Osteocyte (in vitro differentiated cells): ENCODE measurements at regions not wholly inside any gene's neighbourhood (a gene's known extent, or its start where the extent isn't known, plus 50 kb on each side); places are given as distances from the start of the nearest gene placed in this dataset.

Experiments
- DNase-seq: peaks from one replicate; pipeline ENCODE4 v3.0.0; 2021; ENCODE audit warnings: mixed read lengths; ENCODE audit not compliant: unreplicated experiment; ENCODE audit errors: extremely low spot score
- H3K27ac Mint-ChIP-seq: one replicate; pipeline ENCODE4 v1.8.0; 2021; ENCODE audit warnings: mild to moderate bottlenecking, mixed read lengths; ENCODE audit not compliant: unreplicated experiment
- H3K27me3 Mint-ChIP-seq: one replicate; pipeline ENCODE4 v1.8.0; 2021; ENCODE audit warnings: mixed read lengths; ENCODE audit not compliant: unreplicated experiment
- H3K36me3 Mint-ChIP-seq: one replicate; pipeline ENCODE4 v1.8.0; 2021; ENCODE audit warnings: mixed read lengths; ENCODE audit not compliant: unreplicated experiment
- H3K4me1 Mint-ChIP-seq: one replicate; pipeline ENCODE4 v1.8.0; 2021; ENCODE audit warnings: mixed read lengths; ENCODE audit not compliant: unreplicated experiment
- H3K4me3 Mint-ChIP-seq: one replicate; pipeline ENCODE4 v1.8.0; 2021; ENCODE audit warnings: mild to moderate bottlenecking, moderate library complexity, mixed read lengths; ENCODE audit not compliant: unreplicated experiment
- H3K9me3 Mint-ChIP-seq: one replicate; pipeline ENCODE4 v1.8.0; 2021; ENCODE audit warnings: mixed read lengths; ENCODE audit not compliant: unreplicated experiment
- CTCF ChIP-seq: fragments of 200-600 bp; sonication (generic); IDR thresholded peaks from 2 replicates; pipeline ENCODE4 v1.5.0; 2021; ENCODE audit warnings: antibody characterized with exemption, mild to moderate bottlenecking, moderate library complexity

- DNase-seq = no peak
- Mint-ChIP-seq H3K36me3 (peaks cover 1% of the 10 kb centered on the region), H3K27me3 (no peaks in the 10 kb centered on the region), H3K4me3 (no peak overlapping the region), H3K27ac (no peak overlapping the region), H3K9me3 (peaks cover 23% of the 10 kb centered on the region), H3K4me1 (no peaks in the 10 kb centered on the region)
- no peak for TF ChIP-seq CTCF
Measured at GRCh38 chr16:5333126-5333525, 235.5 kb upstream of the EEF2KMT start.

- Mint-ChIP-seq H3K36me3 (peaks cover 1% of the 10 kb centered on the region), H3K27ac (no peak overlapping the region), H3K4me1 (no peaks in the 10 kb centered on the region), H3K27me3 (no peaks in the 10 kb centered on the region), H3K4me3 (no peak overlapping the region), H3K9me3 (peaks cover 30% of the 10 kb centered on the region)
- TF ChIP-seq CTCF = no peak
- DNase-seq = no peak
Measured at GRCh38 chr16:5330058-5330457, 232.5 kb upstream of the EEF2KMT start.

GRCh38 chr16:5328546-5328945, 231.0 kb upstream of the EEF2KMT start:
- Mint-ChIP-seq H3K27me3 (no peaks in the 10 kb centered on the region), H3K4me3 (no peak overlapping the region), H3K4me1 (no peaks in the 10 kb centered on the region), H3K9me3 (peaks cover 22% of the 10 kb centered on the region), H3K36me3 (peaks cover 1% of the 10 kb centered on the region), H3K27ac (no peak overlapping the region)
- TF ChIP-seq CTCF = no peak
- no peak for DNase-seq

GRCh38 chr16:5326395-5326794, 228.8 kb upstream of the EEF2KMT start:
- Mint-ChIP-seq H3K27me3 (no peaks in the 10 kb centered on the region), H3K4me3 (no peak overlapping the region), H3K4me1 (no peaks in the 10 kb centered on the region), H3K9me3 (peaks cover 28% of the 10 kb centered on the region), H3K27ac (no peak overlapping the region), H3K36me3 (peaks cover 1% of the 10 kb centered on the region)
- no peak for TF ChIP-seq CTCF
- DNase-seq = no peak

- H3K9me3 Mint-ChIP-seq = peaks cover 30% of the 10 kb centered on the region
- no peaks in the 10 kb centered on the region for H3K4me1 Mint-ChIP-seq
- no peak overlapping the region for H3K4me3 Mint-ChIP-seq
- DNase-seq = no peak
- H3K27me3 Mint-ChIP-seq = no peaks in the 10 kb centered on the region
- TF ChIP-seq CTCF = no peak
- H3K36me3 Mint-ChIP-seq = peaks cover 1% of the 10 kb centered on the region
- no peak overlapping the region for H3K27ac Mint-ChIP-seq
Measured at GRCh38 chr16:5325932-5326331, 228.3 kb upstream of the EEF2KMT start.
